ENCODE measurements at regions not wholly inside any gene's neighbourhood (a gene's known extent, or its start where the extent isn't known, plus 50 kb on each side); places are given as distances from the start of the nearest gene placed in this dataset.

- H3K27ac ChIP-seq = no peak overlapping the region
- ATAC-seq = no peak
- no peak for DNase-seq
- H3K27me3 ChIP-seq (ENCODE audit: low read depth) = no peaks in the 10 kb centered on the region
- H3K4me1 ChIP-seq = no peaks in the 10 kb centered on the region
- intact Hi-C loops (cut with DNase I) = no loop called here
- TF ChIP-seq, protein P1, sequence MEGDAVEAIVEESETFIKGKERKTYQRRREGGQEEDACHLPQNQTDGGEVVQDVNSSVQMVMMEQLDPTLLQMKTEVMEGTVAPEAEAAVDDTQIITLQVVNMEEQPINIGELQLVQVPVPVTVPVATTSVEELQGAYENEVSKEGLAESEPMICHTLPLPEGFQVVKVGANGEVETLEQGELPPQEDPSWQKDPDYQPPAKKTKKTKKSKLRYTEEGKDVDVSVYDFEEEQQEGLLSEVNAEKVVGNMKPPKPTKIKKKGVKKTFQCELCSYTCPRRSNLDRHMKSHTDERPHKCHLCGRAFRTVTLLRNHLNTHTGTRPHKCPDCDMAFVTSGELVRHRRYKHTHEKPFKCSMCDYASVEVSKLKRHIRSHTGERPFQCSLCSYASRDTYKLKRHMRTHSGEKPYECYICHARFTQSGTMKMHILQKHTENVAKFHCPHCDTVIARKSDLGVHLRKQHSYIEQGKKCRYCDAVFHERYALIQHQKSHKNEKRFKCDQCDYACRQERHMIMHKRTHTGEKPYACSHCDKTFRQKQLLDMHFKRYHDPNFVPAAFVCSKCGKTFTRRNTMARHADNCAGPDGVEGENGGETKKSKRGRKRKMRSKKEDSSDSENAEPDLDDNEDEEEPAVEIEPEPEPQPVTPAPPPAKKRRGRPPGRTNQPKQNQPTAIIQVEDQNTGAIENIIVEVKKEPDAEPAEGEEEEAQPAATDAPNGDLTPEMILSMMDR (IDR thresholded peaks at IDR 0.05) = no peak
- H3K9me3 ChIP-seq = no peaks in the 10 kb centered on the region
- no peaks in the 10 kb centered on the region for H3K36me3 ChIP-seq
- no peak overlapping the region for H3K4me3 ChIP-seq
These were observed 137.6 kb downstream of the FAM124B start for GRCh38 chr2:224264259-224264658.

- Histone ChIP-seq H3K4me3 (no peak overlapping the region), H3K9me3 (no peaks in the 10 kb centered on the region), H3K27me3 (ENCODE audit: low read depth) (no peaks in the 10 kb centered on the region), H3K27ac (no peak overlapping the region), H3K36me3 (no peaks in the 10 kb centered on the region), H3K4me1 (no peaks in the 10 kb centered on the region)
- ATAC-seq (no peak), DNase-seq (no peak)
- TF ChIP-seq, protein P1 (IDR thresholded peaks at IDR 0.05) = no peak
- intact Hi-C loops (cut with DNase I) = no loop called here
These were observed 138.3 kb downstream of the FAM124B start for GRCh38 chr2:224263571-224264043.

DNA sequence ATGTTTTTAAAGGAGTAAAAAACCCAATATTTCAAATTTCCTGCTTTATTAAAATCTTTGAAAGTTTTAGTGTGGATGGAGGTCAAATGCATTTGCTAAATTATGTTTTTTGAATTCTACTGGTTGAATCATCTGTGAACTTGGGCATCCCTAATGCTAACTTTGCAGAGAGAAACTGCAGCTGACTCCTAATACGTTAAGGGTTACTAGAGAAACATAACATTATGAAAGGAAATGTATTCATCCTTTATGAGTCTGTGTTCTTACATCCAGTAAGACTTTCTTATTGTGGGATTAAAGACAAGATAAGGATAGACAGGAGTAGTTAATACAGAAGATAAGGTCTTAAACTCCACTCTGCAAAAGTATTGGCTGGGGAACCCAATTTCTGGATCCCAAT, 140.6 kb downstream of the FAM124B start:
- H3K27ac ChIP-seq = no peak overlapping the region
- no peaks in the 10 kb centered on the region for H3K36me3 ChIP-seq
- TF ChIP-seq, protein P1 (IDR thresholded peaks at IDR 0.05) = no peak
- no peaks in the 10 kb centered on the region for H3K27me3 ChIP-seq (ENCODE audit: low read depth)
- no peaks in the 10 kb centered on the region for H3K9me3 ChIP-seq
- ATAC-seq (no peak), DNase-seq (no peak)
- intact Hi-C loops (cut with DNase I) = no loop called here
- H3K4me1 ChIP-seq = no peaks in the 10 kb centered on the region
- H3K4me3 ChIP-seq = no peak overlapping the region

DNA sequence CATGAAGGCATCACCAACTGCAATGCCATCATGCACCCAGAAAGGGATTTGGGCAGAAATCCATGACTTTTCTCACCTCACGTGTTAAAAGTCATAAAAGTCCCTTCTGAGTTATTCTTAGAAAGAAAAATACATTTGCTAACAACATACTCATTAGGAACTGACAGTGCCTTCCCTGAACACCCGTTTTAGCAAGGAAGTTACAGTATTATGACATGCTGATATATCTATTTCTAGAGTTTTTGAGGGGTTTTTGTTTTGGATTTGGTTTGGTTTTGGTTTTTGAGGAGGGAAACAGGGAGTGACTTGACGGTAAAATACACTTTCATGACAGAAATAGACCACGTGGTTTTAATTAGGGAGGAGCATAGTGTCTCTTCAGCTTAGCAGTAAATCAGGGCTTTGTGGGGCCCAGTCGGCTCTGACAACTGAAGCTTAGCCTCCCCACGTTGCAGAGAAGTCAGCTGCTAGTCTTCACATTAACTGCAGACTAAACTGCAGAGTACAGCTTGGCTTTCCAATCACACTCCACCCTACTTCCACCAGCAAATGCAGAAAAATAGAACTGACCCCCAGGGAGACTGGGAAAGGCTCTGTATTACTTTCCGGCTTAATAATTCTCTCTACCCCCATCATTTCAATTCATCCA, 141.4 kb downstream of the FAM124B start:
- Histone ChIP-seq H3K27ac (no peak overlapping the region), H3K9me3 (no peaks in the 10 kb centered on the region), H3K36me3 (no peaks in the 10 kb centered on the region), H3K4me3 (no peak overlapping the region), H3K4me1 (no peaks in the 10 kb centered on the region), H3K27me3 (ENCODE audit: low read depth) (no peaks in the 10 kb centered on the region)
- no peak for DNase-seq
- ATAC-seq = no peak
- TF ChIP-seq, protein P1 (IDR thresholded peaks at IDR 0.05) = no peak
- intact Hi-C loops (cut with DNase I) = no loop called here

DNA sequence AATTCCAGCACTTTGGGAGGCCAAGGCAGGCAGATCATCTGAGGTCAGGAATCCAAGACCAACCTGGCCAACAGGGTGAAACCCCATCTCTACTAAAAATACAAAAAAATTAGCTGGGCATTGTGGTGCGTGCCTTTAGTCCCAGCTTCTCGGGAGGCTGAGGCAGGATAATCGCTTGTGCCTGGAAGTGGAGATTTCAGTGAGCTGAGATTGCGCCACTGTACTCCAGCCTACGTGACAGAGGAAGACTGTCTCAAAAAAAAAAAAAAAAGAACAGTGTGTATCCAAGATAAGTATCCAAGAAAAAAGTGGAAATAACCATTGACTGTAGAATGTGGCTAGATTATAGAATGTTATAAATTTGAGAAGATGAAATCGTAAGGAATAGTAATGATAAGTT, 142.1 kb downstream of the FAM124B start:
- intact Hi-C loops (cut with DNase I) = no loop called here
- no peak for DNase-seq
- Histone ChIP-seq H3K4me1 (no peaks in the 10 kb centered on the region), H3K27me3 (ENCODE audit: low read depth) (no peaks in the 10 kb centered on the region), H3K27ac (no peak overlapping the region), H3K4me3 (no peak overlapping the region), H3K36me3 (no peaks in the 10 kb centered on the region), H3K9me3 (no peaks in the 10 kb centered on the region)
- TF ChIP-seq, protein P1 (IDR thresholded peaks at IDR 0.05) = no peak
- no peak for ATAC-seq
